ENCODE measurements at regions not wholly inside any gene's neighbourhood (a gene's known extent, or its start where the extent isn't known, plus 50 kb on each side); places are given as distances from the start of the nearest gene placed in this dataset.

- ChIA-PET POLR2A (no interaction called here), CTCF (no interaction called here)
- no peak overlapping the region for H3K27ac Mint-ChIP-seq
- ATAC-seq (no peak), DNase-seq (no peak)
- H3K9me3 Mint-ChIP-seq (ENCODE audit: insufficient read depth), result no peaks in the 10 kb centered on the region
- H3K36me3 Mint-ChIP-seq (ENCODE audit: low read depth), result no peaks in the 10 kb centered on the region
- H3K4me1 Mint-ChIP-seq (ENCODE audit: low read depth), result no peaks in the 10 kb centered on the region
- H3K27me3 Mint-ChIP-seq (ENCODE audit: low read depth), result no peaks in the 10 kb centered on the region
- H3K4me3 Mint-ChIP-seq, result no peak overlapping the region
Measured at GRCh38 chr22:26974034-26974433, 316.6 kb downstream of the MIAT start.

- Mint-ChIP-seq H3K27ac (no peak overlapping the region), H3K9me3 (ENCODE audit: insufficient read depth) (no peaks in the 10 kb centered on the region), H3K4me3 (no peak overlapping the region), H3K27me3 (ENCODE audit: low read depth) (no peaks in the 10 kb centered on the region), H3K4me1 (ENCODE audit: low read depth) (no peaks in the 10 kb centered on the region), H3K36me3 (ENCODE audit: low read depth) (no peaks in the 10 kb centered on the region)
- DNase-seq (no peak), ATAC-seq (no peak)
- POLR2A ChIA-PET, result no interaction called here
- CTCF ChIA-PET, result no interaction called here
Measured at GRCh38 chr22:26974914-26975803, 317.8 kb downstream of the MIAT start.

GRCh38 chr22:26975865-26976264 lies 318.5 kb downstream of the MIAT start:
- Mint-ChIP-seq H3K4me1 (ENCODE audit: low read depth) (no peaks in the 10 kb centered on the region), H3K27ac (no peak overlapping the region), H3K4me3 (no peak overlapping the region), H3K27me3 (ENCODE audit: low read depth) (no peaks in the 10 kb centered on the region), H3K36me3 (ENCODE audit: low read depth) (no peaks in the 10 kb centered on the region), H3K9me3 (ENCODE audit: insufficient read depth) (no peaks in the 10 kb centered on the region)
- ChIA-PET POLR2A (no interaction called here), CTCF (no interaction called here)
- no peak for ATAC-seq
- no peak for DNase-seq

GRCh38 chr22:26977741-26978376 lies 320.5 kb downstream of the MIAT start:
- Mint-ChIP-seq H3K9me3 (ENCODE audit: insufficient read depth) (no peaks in the 10 kb centered on the region), H3K36me3 (ENCODE audit: low read depth) (no peaks in the 10 kb centered on the region), H3K4me3 (no peak overlapping the region), H3K27ac (no peak overlapping the region), H3K27me3 (ENCODE audit: low read depth) (no peaks in the 10 kb centered on the region), H3K4me1 (ENCODE audit: low read depth) (no peaks in the 10 kb centered on the region)
- DNase-seq, result no peak
- ChIA-PET CTCF (no interaction called here), POLR2A (no interaction called here)
- no peak for ATAC-seq

- Mint-ChIP-seq H3K27ac (no peak overlapping the region), H3K9me3 (ENCODE audit: insufficient read depth) (no peaks in the 10 kb centered on the region), H3K4me1 (ENCODE audit: low read depth) (no peaks in the 10 kb centered on the region), H3K36me3 (ENCODE audit: low read depth) (no peaks in the 10 kb centered on the region), H3K27me3 (ENCODE audit: low read depth) (peaks cover 1% of the 10 kb centered on the region), H3K4me3 (no peak overlapping the region)
- DNase-seq, result no peak
- no peak for ATAC-seq
- POLR2A ChIA-PET, result no interaction called here
- CTCF ChIA-PET, result no interaction called here
Measured at GRCh38 chr22:26979294-26979693, 321.9 kb downstream of the MIAT start.

GRCh38 chr22:26981111-26981510 lies 323.7 kb downstream of the MIAT start:
- no peak overlapping the region for H3K27ac Mint-ChIP-seq
- DNase-seq (no peak), ATAC-seq (no peak)
- H3K27me3 Mint-ChIP-seq (ENCODE audit: low read depth), result peaks cover 6% of the 10 kb centered on the region
- ChIA-PET POLR2A (no interaction called here), CTCF (no interaction called here)
- H3K4me1 Mint-ChIP-seq (ENCODE audit: low read depth), result no peaks in the 10 kb centered on the region
- no peaks in the 10 kb centered on the region for H3K36me3 Mint-ChIP-seq (ENCODE audit: low read depth)
- no peak overlapping the region for H3K4me3 Mint-ChIP-seq
- H3K9me3 Mint-ChIP-seq (ENCODE audit: insufficient read depth), result no peaks in the 10 kb centered on the region

- H3K36me3 Mint-ChIP-seq (ENCODE audit: low read depth), result no peaks in the 10 kb centered on the region
- no peaks in the 10 kb centered on the region for H3K4me1 Mint-ChIP-seq (ENCODE audit: low read depth)
- H3K27ac Mint-ChIP-seq, result no peak overlapping the region
- DNase-seq, result no peak
- no peak overlapping the region for H3K4me3 Mint-ChIP-seq
- ChIA-PET CTCF (no interaction called here), POLR2A (no interaction called here)
- no peaks in the 10 kb centered on the region for H3K9me3 Mint-ChIP-seq (ENCODE audit: insufficient read depth)
- ATAC-seq, result no peak
- H3K27me3 Mint-ChIP-seq (ENCODE audit: low read depth), result peaks cover 6% of the 10 kb centered on the region
Measured at GRCh38 chr22:26981541-26981940, 324.2 kb downstream of the MIAT start.

GRCh38 chr22:26983311-26983710 lies 325.9 kb downstream of the MIAT start:
- ChIA-PET POLR2A (no interaction called here), CTCF (no interaction called here)
- H3K4me3 Mint-ChIP-seq, result no peak overlapping the region
- DNase-seq (no peak), ATAC-seq (no peak)
- no peaks in the 10 kb centered on the region for H3K4me1 Mint-ChIP-seq (ENCODE audit: low read depth)
- H3K27ac Mint-ChIP-seq, result no peak overlapping the region
- H3K36me3 Mint-ChIP-seq (ENCODE audit: low read depth), result no peaks in the 10 kb centered on the region
- H3K9me3 Mint-ChIP-seq (ENCODE audit: insufficient read depth), result no peaks in the 10 kb centered on the region
- H3K27me3 Mint-ChIP-seq (ENCODE audit: low read depth), result peaks cover 6% of the 10 kb centered on the region

GRCh38 chr22:26985206-26985605 lies 327.8 kb downstream of the MIAT start:
- H3K4me3 Mint-ChIP-seq, result no peak overlapping the region
- no peak for ATAC-seq
- H3K27ac Mint-ChIP-seq, result no peak overlapping the region
- H3K4me1 Mint-ChIP-seq (ENCODE audit: low read depth), result no peaks in the 10 kb centered on the region
- no peaks in the 10 kb centered on the region for H3K9me3 Mint-ChIP-seq (ENCODE audit: insufficient read depth)
- peaks cover 6% of the 10 kb centered on the region for H3K27me3 Mint-ChIP-seq (ENCODE audit: low read depth)
- CTCF ChIA-PET, result no interaction called here
- POLR2A ChIA-PET, result no interaction called here
- DNase-seq, result no peak
- no peaks in the 10 kb centered on the region for H3K36me3 Mint-ChIP-seq (ENCODE audit: low read depth)

GRCh38 chr22:26985931-26986782 lies 328.8 kb downstream of the MIAT start:
- H3K9me3 Mint-ChIP-seq (ENCODE audit: insufficient read depth), result no peaks in the 10 kb centered on the region
- no peak overlapping the region for H3K27ac Mint-ChIP-seq
- DNase-seq (no peak), ATAC-seq (no peak)
- H3K4me1 Mint-ChIP-seq (ENCODE audit: low read depth), result no peaks in the 10 kb centered on the region
- CTCF ChIA-PET, result interaction anchor here (0.7 kb wide), 1 partner anchor 524 kb away, joined by 3 read pairs; no protein-coding TSS in a partner anchor
- peaks cover 6% of the 10 kb centered on the region for H3K27me3 Mint-ChIP-seq (ENCODE audit: low read depth)
- no peak overlapping the region for H3K4me3 Mint-ChIP-seq
- POLR2A ChIA-PET, result no interaction called here
- H3K36me3 Mint-ChIP-seq (ENCODE audit: low read depth), result no peaks in the 10 kb centered on the region

GRCh38 chr22:26986884-26987283 lies 329.5 kb downstream of the MIAT start:
- DNase-seq (no peak), ATAC-seq (no peak)
- ChIA-PET POLR2A (no interaction called here), CTCF (interaction anchor here (0.7 kb wide), 1 partner anchor 525 kb away, joined by 3 read pairs; no protein-coding TSS in a partner anchor)
- peaks cover 6% of the 10 kb centered on the region for H3K27me3 Mint-ChIP-seq (ENCODE audit: low read depth)
- no peaks in the 10 kb centered on the region for H3K9me3 Mint-ChIP-seq (ENCODE audit: insufficient read depth)
- no peak overlapping the region for H3K4me3 Mint-ChIP-seq
- no peaks in the 10 kb centered on the region for H3K4me1 Mint-ChIP-seq (ENCODE audit: low read depth)
- no peak overlapping the region for H3K27ac Mint-ChIP-seq
- no peaks in the 10 kb centered on the region for H3K36me3 Mint-ChIP-seq (ENCODE audit: low read depth)

GRCh38 chr22:26990503-26991189 lies 333.3 kb downstream of the MIAT start:
- ChIA-PET CTCF (no interaction called here), POLR2A (no interaction called here)
- H3K4me1 Mint-ChIP-seq (ENCODE audit: low read depth), result no peaks in the 10 kb centered on the region
- H3K27ac Mint-ChIP-seq, result no peak overlapping the region
- ATAC-seq, result no peak
- no peak overlapping the region for H3K4me3 Mint-ChIP-seq
- no peaks in the 10 kb centered on the region for H3K9me3 Mint-ChIP-seq (ENCODE audit: insufficient read depth)
- no peak for DNase-seq
- no peaks in the 10 kb centered on the region for H3K36me3 Mint-ChIP-seq (ENCODE audit: low read depth)
- H3K27me3 Mint-ChIP-seq (ENCODE audit: low read depth), result no peaks in the 10 kb centered on the region
